Mesenchymal stem cell (in vitro differentiated cells and primary cell): ENCODE measurements at regions not wholly inside any gene's neighbourhood (a gene's known extent, or its start where the extent isn't known, plus 50 kb on each side); places are given as distances from the start of the nearest gene placed in this dataset.

Source experiments
- DNase-seq: peaks from one replicate; pipeline ENCODE4 v3.0.0-alpha.2; 2013
- H2AFZ ChIP-seq: one replicate; pipeline ENCODE4 v1.6.1; 2013; ENCODE audit warnings: low read depth, mild to moderate bottlenecking, control low read depth, inconsistent platforms, low read length, moderate library complexity
- H2AK5ac ChIP-seq: 2 replicates; pipeline ENCODE4 v1.6.1; 2013; ENCODE audit warnings: low read length, moderate library complexity, mild to moderate bottlenecking, inconsistent platforms; ENCODE audit not compliant: severe bottlenecking
- H2BK120ac ChIP-seq: one replicate; pipeline ENCODE4 v1.6.1; 2013; ENCODE audit warnings: low read depth, mild to moderate bottlenecking, inconsistent platforms, low read length, moderate library complexity
- H2BK12ac ChIP-seq, 2 experiments: one replicate each; pipeline ENCODE4 v1.6.1; 2013; ENCODE audit warnings: inconsistent platforms in 2 of 2, low read length in 2 of 2, mild to moderate bottlenecking in 2 of 2, moderate library complexity in 2 of 2, control low read depth in 1 of 2
- H2BK15ac ChIP-seq: one replicate; pipeline ENCODE4 v1.6.1; 2013; ENCODE audit warnings: mild to moderate bottlenecking, low read depth, inconsistent platforms; ENCODE audit not compliant: poor library complexity, severe bottlenecking
- H2BK5ac ChIP-seq: 2 replicates; pipeline ENCODE4 v1.6.1; 2013; ENCODE audit warnings: low read depth, mild to moderate bottlenecking, low read length, control low read depth, inconsistent platforms; ENCODE audit not compliant: poor library complexity, severe bottlenecking
- H3K14ac ChIP-seq, 2 experiments: one replicate each; pipeline ENCODE4 v1.6.1; 2013; ENCODE audit warnings: inconsistent platforms in 2 of 2, low read length in 2 of 2, control low read depth in 1 of 2, mild to moderate bottlenecking in 1 of 2, moderate library complexity in 1 of 2
- H3K18ac ChIP-seq, 2 experiments: one replicate each; pipeline ENCODE4 v1.6.1; 2013; ENCODE audit warnings: inconsistent platforms in 2 of 2, low read length in 2 of 2, control low read depth in 1 of 2, low read depth in 1 of 2, mild to moderate bottlenecking in 1 of 2
- H3K23ac ChIP-seq, 2 experiments: one replicate each; pipeline ENCODE4 v1.6.1; 2013; ENCODE audit warnings: inconsistent platforms in 2 of 2, low read length in 2 of 2, mild to moderate bottlenecking in 2 of 2, moderate library complexity in 2 of 2, control low read depth in 1 of 2
- H3K27ac ChIP-seq: 2 replicates; pipeline ENCODE4 v1.5.1; 2013; ENCODE audit warnings: mild to moderate bottlenecking, moderate library complexity, low read length, control low read depth, inconsistent platforms; ENCODE audit not compliant: poor library complexity, severe bottlenecking
- H3K27me3 ChIP-seq, 2 experiments: 2 replicates each; pipeline versions ENCODE4 v1.6.1 to v1.7.0; 2013; ENCODE audit warnings: low read length in 2 of 2, mild to moderate bottlenecking in 2 of 2, moderate library complexity in 2 of 2, control low read depth in 1 of 2, inconsistent platforms in 1 of 2; ENCODE audit not compliant: control insufficient read depth in 1 of 2, insufficient read depth in 1 of 2
- H3K36me3 ChIP-seq, 2 experiments: 2 replicates each; pipeline versions ENCODE4 v1.6.1 to v1.7.0; 2013; ENCODE audit warnings: low read length in 2 of 2, control low read depth in 1 of 2, inconsistent platforms in 1 of 2, low read depth in 1 of 2, mild to moderate bottlenecking in 1 of 2; ENCODE audit not compliant: insufficient read depth in 2 of 2, control insufficient read depth in 1 of 2
- H3K4ac ChIP-seq, 2 experiments: one replicate each; pipeline ENCODE4 v1.6.1; 2013; ENCODE audit warnings: inconsistent platforms in 2 of 2, low read length in 2 of 2, mild to moderate bottlenecking in 2 of 2, moderate library complexity in 2 of 2, control low read depth in 1 of 2, low read depth in 1 of 2
- H3K4me1 ChIP-seq: 2 replicates; pipeline ENCODE4 v1.6.1; 2013; ENCODE audit warnings: low read depth, low read length, control low read depth; ENCODE audit not compliant: control insufficient read depth, insufficient read depth
- H3K4me2 ChIP-seq: 2 replicates; pipeline ENCODE4 v1.6.1; 2013; ENCODE audit warnings: low read length, mild to moderate bottlenecking, inconsistent platforms; ENCODE audit not compliant: poor library complexity, severe bottlenecking
- H3K4me3 ChIP-seq, 2 experiments: 2 replicates each; pipeline versions ENCODE4 v1.5.1 to v1.7.0; 2013; ENCODE audit warnings: low read length in 2 of 2, mild to moderate bottlenecking in 2 of 2, control low read depth in 1 of 2, low read depth in 1 of 2; ENCODE audit not compliant: insufficient read depth in 1 of 2
- H3K79me1 ChIP-seq: replicated peaks from 2 replicates; pipeline ENCODE4 v1.6.1; 2013; ENCODE audit warnings: mild to moderate bottlenecking, control low read depth, low read length, inconsistent platforms; ENCODE audit not compliant: poor library complexity, severe bottlenecking
- H3K9ac ChIP-seq: 2 replicates; pipeline ENCODE4 v1.7.0; 2013; ENCODE audit warnings: mild to moderate bottlenecking, low read length, moderate library complexity
- H3K9me3 ChIP-seq: 2 replicates; pipeline ENCODE4 v1.7.0; 2013; ENCODE audit warnings: mild to moderate bottlenecking, low read length; ENCODE audit not compliant: control insufficient read depth
- H4K8ac ChIP-seq: one replicate; pipeline ENCODE4 v1.6.1; 2013; ENCODE audit warnings: inconsistent platforms, mild to moderate bottlenecking, low read length, moderate library complexity
- H4K91ac ChIP-seq: one replicate; pipeline ENCODE4 v1.6.1; 2013; ENCODE audit warnings: mild to moderate bottlenecking, low read length, inconsistent platforms
- WGBS: methylation state at CpG from one replicate; pipeline ENCODE4 v1.1.7; 2013; ENCODE audit warnings: mixed read lengths; 5-methylcytosine and 5-hydroxymethylcytosine counted together

DNA sequence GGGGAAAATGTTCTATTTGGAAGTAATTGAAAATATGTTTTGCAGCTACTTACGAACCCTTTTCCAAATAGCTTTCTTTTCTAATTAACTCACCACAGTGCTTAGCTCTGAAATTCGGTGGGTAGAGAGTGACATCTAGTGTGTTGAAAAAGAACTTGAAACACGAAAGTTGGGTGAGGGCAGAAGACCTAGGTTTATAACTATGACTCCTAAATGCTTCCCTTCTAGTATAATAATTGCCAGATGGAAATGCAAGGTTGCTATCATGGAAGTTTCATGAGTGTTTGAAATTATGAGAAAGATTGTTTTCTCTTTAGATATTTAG lies 77.3 kb upstream of the NOCT start:
- Histone ChIP-seq H3K18ac (no peak overlapping the region), H2AFZ (no peak overlapping the region), H3K4ac (no peak overlapping the region), H3K27ac (no peak overlapping the region), H3K9ac (peak overlapping the region; percentile 38), H2AK5ac (no peak overlapping the region), H3K9me3 (no peaks in the 10 kb centered on the region), H2BK12ac (no peak overlapping the region), H3K23ac (no peak overlapping the region), H3K79me1 (no peaks in the 10 kb centered on the region), H2BK15ac (no peak overlapping the region), H4K8ac (no peak overlapping the region), H3K4me2 (no peak overlapping the region), H2BK120ac (no peak overlapping the region), H3K4me1 (no peaks in the 10 kb centered on the region), H2BK5ac (no peak overlapping the region), H3K36me3 (no peaks in the 10 kb centered on the region), H3K27me3 (no peaks in the 10 kb centered on the region), H3K14ac (no peak overlapping the region), H4K91ac (no peak overlapping the region), H3K4me3 (no peak overlapping the region)
- 8% methylated on average over 2 of the region's 3 CpGs for whole genome bisulfite sequencing
- DNase-seq, result peak; percentile 64

- Histone ChIP-seq H2BK12ac (no peak overlapping the region), H3K4me1 (no peaks in the 10 kb centered on the region), H2AK5ac (no peak overlapping the region), H3K36me3 (no peaks in the 10 kb centered on the region), H3K14ac (no peak overlapping the region), H2BK15ac (no peak overlapping the region), H2AFZ (no peak overlapping the region), H3K4me2 (no peak overlapping the region), H3K9me3 (no peaks in the 10 kb centered on the region), H3K27me3 (no peaks in the 10 kb centered on the region), H3K79me1 (no peaks in the 10 kb centered on the region), H2BK120ac (no peak overlapping the region), H3K27ac (no peak overlapping the region), H4K91ac (no peak overlapping the region), H2BK5ac (no peak overlapping the region), H3K4me3 (no peak overlapping the region), H3K4ac (no peak overlapping the region), H3K18ac (no peak overlapping the region), H3K23ac (no peak overlapping the region), H4K8ac (no peak overlapping the region), H3K9ac (no peak overlapping the region)
- DNase-seq, result no peak
- WGBS, result 83% methylated on average over 1 of the region's 4 CpGs
These were observed 80.3 kb upstream of the NOCT start for GRCh38 chr4:138935135-138935807.

GRCh38 chr4:138927072-138927471 lies 88.5 kb upstream of the NOCT start:
- Histone ChIP-seq H3K4me3 (no peak overlapping the region), H3K36me3 (no peaks in the 10 kb centered on the region), H2AK5ac (no peak overlapping the region), H2BK5ac (no peak overlapping the region), H3K4me1 (no peaks in the 10 kb centered on the region), H3K4ac (no peak overlapping the region), H3K18ac (no peak overlapping the region), H2BK15ac (no peak overlapping the region), H3K27ac (no peak overlapping the region), H3K9me3 (no peaks in the 10 kb centered on the region), H2BK12ac (no peak overlapping the region), H4K8ac (no peak overlapping the region), H2BK120ac (no peak overlapping the region), H3K27me3 (no peaks in the 10 kb centered on the region), H3K23ac (no peak overlapping the region), H3K9ac (no peak overlapping the region), H3K79me1 (no peaks in the 10 kb centered on the region), H2AFZ (no peak overlapping the region), H3K4me2 (no peak overlapping the region), H4K91ac (no peak overlapping the region), H3K14ac (no peak overlapping the region)
- DNase-seq, result no peak

DNA sequence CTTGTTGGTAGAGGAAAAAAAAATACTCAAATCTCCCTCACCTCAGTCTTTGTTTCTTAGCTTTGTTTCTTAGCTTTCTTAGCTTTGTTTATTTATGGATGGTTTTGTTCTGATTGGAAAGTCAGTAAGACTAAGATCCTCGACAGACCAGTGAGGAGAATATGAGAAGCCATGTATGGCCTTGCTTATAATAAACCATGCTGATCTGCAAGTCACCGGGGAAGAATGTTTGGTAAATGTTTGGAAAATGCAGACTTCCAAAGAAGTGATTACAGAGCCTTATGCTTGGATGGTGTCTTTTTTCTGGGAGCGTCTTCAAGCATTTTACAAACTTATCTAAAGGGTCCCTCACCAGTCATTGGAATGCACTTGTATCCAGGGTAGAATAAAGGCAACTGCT lies 90.1 kb upstream of the NOCT start:
- H3K18ac ChIP-seq, result no peak overlapping the region
- no peak overlapping the region for H2BK12ac ChIP-seq
- WGBS, result 79% methylated on average over 3 of the region's 3 CpGs
- H3K4me3 ChIP-seq, result no peak overlapping the region
- H4K91ac ChIP-seq, result no peak overlapping the region
- no peak overlapping the region for H2BK15ac ChIP-seq
- no peak overlapping the region for H3K27ac ChIP-seq
- no peak overlapping the region for H3K4me2 ChIP-seq
- H3K4ac ChIP-seq, result no peak overlapping the region
- H3K23ac ChIP-seq, result no peak overlapping the region
- H3K27me3 ChIP-seq, result no peaks in the 10 kb centered on the region
- H3K79me1 ChIP-seq, result no peaks in the 10 kb centered on the region
- no peak overlapping the region for H2AFZ ChIP-seq
- no peak overlapping the region for H4K8ac ChIP-seq
- no peak overlapping the region for H2AK5ac ChIP-seq
- H3K9me3 ChIP-seq, result no peaks in the 10 kb centered on the region
- H2BK5ac ChIP-seq, result no peak overlapping the region
- H3K36me3 ChIP-seq, result no peaks in the 10 kb centered on the region
- H3K9ac ChIP-seq, result no peak overlapping the region
- H3K4me1 ChIP-seq, result no peaks in the 10 kb centered on the region
- H3K14ac ChIP-seq, result no peak overlapping the region
- no peak overlapping the region for H2BK120ac ChIP-seq
- no peak for DNase-seq
